Mesenchymal stem cell (in vitro differentiated cells and primary cell): ENCODE measurements at regions not wholly inside any gene's neighbourhood (a gene's known extent, or its start where the extent isn't known, plus 50 kb on each side); places are given as distances from the start of the nearest gene placed in this dataset.

ENCODE experiments used
- DNase-seq: peaks from one replicate; pipeline ENCODE4 v3.0.0-alpha.2; 2013
- H2AFZ ChIP-seq: one replicate; pipeline ENCODE4 v1.6.1; 2013; ENCODE audit warnings: low read depth, mild to moderate bottlenecking, control low read depth, inconsistent platforms, low read length, moderate library complexity
- H2AK5ac ChIP-seq: 2 replicates; pipeline ENCODE4 v1.6.1; 2013; ENCODE audit warnings: low read length, moderate library complexity, mild to moderate bottlenecking, inconsistent platforms; ENCODE audit not compliant: severe bottlenecking
- H2BK120ac ChIP-seq: one replicate; pipeline ENCODE4 v1.6.1; 2013; ENCODE audit warnings: low read depth, mild to moderate bottlenecking, inconsistent platforms, low read length, moderate library complexity
- H2BK12ac ChIP-seq, 2 experiments: one replicate each; pipeline ENCODE4 v1.6.1; 2013; ENCODE audit warnings: inconsistent platforms in 2 of 2, low read length in 2 of 2, mild to moderate bottlenecking in 2 of 2, moderate library complexity in 2 of 2, control low read depth in 1 of 2
- H2BK15ac ChIP-seq: one replicate; pipeline ENCODE4 v1.6.1; 2013; ENCODE audit warnings: mild to moderate bottlenecking, low read depth, inconsistent platforms; ENCODE audit not compliant: poor library complexity, severe bottlenecking
- H2BK5ac ChIP-seq: 2 replicates; pipeline ENCODE4 v1.6.1; 2013; ENCODE audit warnings: low read depth, mild to moderate bottlenecking, low read length, control low read depth, inconsistent platforms; ENCODE audit not compliant: poor library complexity, severe bottlenecking
- H3K14ac ChIP-seq, 2 experiments: one replicate each; pipeline ENCODE4 v1.6.1; 2013; ENCODE audit warnings: inconsistent platforms in 2 of 2, low read length in 2 of 2, control low read depth in 1 of 2, mild to moderate bottlenecking in 1 of 2, moderate library complexity in 1 of 2
- H3K18ac ChIP-seq, 2 experiments: one replicate each; pipeline ENCODE4 v1.6.1; 2013; ENCODE audit warnings: inconsistent platforms in 2 of 2, low read length in 2 of 2, control low read depth in 1 of 2, low read depth in 1 of 2, mild to moderate bottlenecking in 1 of 2
- H3K23ac ChIP-seq, 2 experiments: one replicate each; pipeline ENCODE4 v1.6.1; 2013; ENCODE audit warnings: inconsistent platforms in 2 of 2, low read length in 2 of 2, mild to moderate bottlenecking in 2 of 2, moderate library complexity in 2 of 2, control low read depth in 1 of 2
- H3K27ac ChIP-seq: 2 replicates; pipeline ENCODE4 v1.5.1; 2013; ENCODE audit warnings: mild to moderate bottlenecking, moderate library complexity, low read length, control low read depth, inconsistent platforms; ENCODE audit not compliant: poor library complexity, severe bottlenecking
- H3K27me3 ChIP-seq, 2 experiments: 2 replicates each; pipeline versions ENCODE4 v1.6.1 to v1.7.0; 2013; ENCODE audit warnings: low read length in 2 of 2, mild to moderate bottlenecking in 2 of 2, moderate library complexity in 2 of 2, control low read depth in 1 of 2, inconsistent platforms in 1 of 2; ENCODE audit not compliant: control insufficient read depth in 1 of 2, insufficient read depth in 1 of 2
- H3K36me3 ChIP-seq, 2 experiments: 2 replicates each; pipeline versions ENCODE4 v1.6.1 to v1.7.0; 2013; ENCODE audit warnings: low read length in 2 of 2, control low read depth in 1 of 2, inconsistent platforms in 1 of 2, low read depth in 1 of 2, mild to moderate bottlenecking in 1 of 2; ENCODE audit not compliant: insufficient read depth in 2 of 2, control insufficient read depth in 1 of 2
- H3K4ac ChIP-seq, 2 experiments: one replicate each; pipeline ENCODE4 v1.6.1; 2013; ENCODE audit warnings: inconsistent platforms in 2 of 2, low read length in 2 of 2, mild to moderate bottlenecking in 2 of 2, moderate library complexity in 2 of 2, control low read depth in 1 of 2, low read depth in 1 of 2
- H3K4me1 ChIP-seq: 2 replicates; pipeline ENCODE4 v1.6.1; 2013; ENCODE audit warnings: low read depth, low read length, control low read depth; ENCODE audit not compliant: control insufficient read depth, insufficient read depth
- H3K4me2 ChIP-seq: 2 replicates; pipeline ENCODE4 v1.6.1; 2013; ENCODE audit warnings: low read length, mild to moderate bottlenecking, inconsistent platforms; ENCODE audit not compliant: poor library complexity, severe bottlenecking
- H3K4me3 ChIP-seq, 2 experiments: 2 replicates each; pipeline versions ENCODE4 v1.5.1 to v1.7.0; 2013; ENCODE audit warnings: low read length in 2 of 2, mild to moderate bottlenecking in 2 of 2, control low read depth in 1 of 2, low read depth in 1 of 2; ENCODE audit not compliant: insufficient read depth in 1 of 2
- H3K79me1 ChIP-seq: replicated peaks from 2 replicates; pipeline ENCODE4 v1.6.1; 2013; ENCODE audit warnings: mild to moderate bottlenecking, control low read depth, low read length, inconsistent platforms; ENCODE audit not compliant: poor library complexity, severe bottlenecking
- H3K9ac ChIP-seq: 2 replicates; pipeline ENCODE4 v1.7.0; 2013; ENCODE audit warnings: mild to moderate bottlenecking, low read length, moderate library complexity
- H3K9me3 ChIP-seq: 2 replicates; pipeline ENCODE4 v1.7.0; 2013; ENCODE audit warnings: mild to moderate bottlenecking, low read length; ENCODE audit not compliant: control insufficient read depth
- H4K8ac ChIP-seq: one replicate; pipeline ENCODE4 v1.6.1; 2013; ENCODE audit warnings: inconsistent platforms, mild to moderate bottlenecking, low read length, moderate library complexity
- H4K91ac ChIP-seq: one replicate; pipeline ENCODE4 v1.6.1; 2013; ENCODE audit warnings: mild to moderate bottlenecking, low read length, inconsistent platforms
- WGBS: methylation state at CpG from one replicate; pipeline ENCODE4 v1.1.7; 2013; ENCODE audit warnings: mixed read lengths; 5-methylcytosine and 5-hydroxymethylcytosine counted together

DNA sequence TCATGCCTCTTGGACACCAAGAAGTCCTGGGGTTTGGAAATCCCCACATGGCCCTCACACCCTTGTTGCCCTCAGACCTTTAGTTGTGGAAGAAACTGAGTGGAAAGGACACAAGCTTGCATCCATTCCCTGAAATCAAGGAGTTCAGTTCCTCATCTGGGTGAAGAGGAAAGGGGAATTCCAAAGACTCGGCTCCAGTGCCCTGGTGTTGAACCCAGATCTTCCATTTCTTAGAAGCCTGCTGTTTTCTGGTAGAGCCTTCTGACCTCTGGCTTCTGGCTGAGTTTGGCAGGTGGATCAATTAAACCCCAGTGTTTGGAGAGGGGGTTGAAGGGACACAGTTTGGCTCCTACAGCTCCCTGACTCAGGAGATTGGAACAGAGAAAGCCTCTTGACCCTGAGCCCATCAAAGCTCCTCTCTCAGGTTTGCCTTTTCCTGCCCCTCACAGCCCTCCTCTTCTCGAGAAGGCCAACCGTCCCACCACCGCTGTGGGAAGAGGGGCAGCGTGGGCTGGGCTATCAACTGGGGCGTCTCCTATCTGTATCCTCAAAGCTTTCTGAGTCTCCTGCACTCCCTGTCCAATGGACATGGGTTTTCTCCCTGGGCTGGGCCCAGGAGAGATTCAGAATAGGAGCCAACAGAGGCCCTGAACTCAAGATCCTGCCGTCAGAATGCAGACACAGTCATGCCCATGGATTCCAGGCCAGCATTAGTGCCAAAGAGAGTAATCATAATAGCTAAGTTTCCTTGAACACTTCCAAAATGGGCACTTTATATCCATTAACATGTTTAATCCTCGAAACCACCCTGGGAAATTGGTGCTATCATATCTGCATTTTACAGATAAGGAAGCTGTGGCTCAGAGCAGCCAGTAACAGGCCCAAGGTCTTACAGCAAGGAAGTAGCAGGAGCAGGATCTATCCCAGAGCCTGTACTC is 146.2 kb downstream of the VEGFA start:
- Histone ChIP-seq H3K4me1 (peaks cover 42% of the 10 kb centered on the region), H3K9me3 (no peaks in the 10 kb centered on the region), H2BK120ac (no peak overlapping the region), H2BK5ac (no peak overlapping the region), H3K27ac (no peak overlapping the region), H3K9ac (no peak overlapping the region), H3K4ac (no peak overlapping the region), H3K23ac (no peak overlapping the region), H4K8ac (no peak overlapping the region), H4K91ac (peak overlapping the region; percentile 54), H2BK12ac (no peak overlapping the region), H3K27me3 (no peaks in the 10 kb centered on the region), H3K18ac (no peak overlapping the region), H3K14ac (no peak overlapping the region), H3K4me2 (no peak overlapping the region), H2AFZ (no peak overlapping the region), H3K36me3 (no peaks in the 10 kb centered on the region), H3K4me3 (no peak overlapping the region), H2BK15ac (peak overlapping the region; percentile 75), H3K79me1 (no peaks in the 10 kb centered on the region), H2AK5ac (no peak overlapping the region)
- DNase-seq = no peak
- 93% methylated on average over 8 of the region's 8 CpGs for WGBS

DNA sequence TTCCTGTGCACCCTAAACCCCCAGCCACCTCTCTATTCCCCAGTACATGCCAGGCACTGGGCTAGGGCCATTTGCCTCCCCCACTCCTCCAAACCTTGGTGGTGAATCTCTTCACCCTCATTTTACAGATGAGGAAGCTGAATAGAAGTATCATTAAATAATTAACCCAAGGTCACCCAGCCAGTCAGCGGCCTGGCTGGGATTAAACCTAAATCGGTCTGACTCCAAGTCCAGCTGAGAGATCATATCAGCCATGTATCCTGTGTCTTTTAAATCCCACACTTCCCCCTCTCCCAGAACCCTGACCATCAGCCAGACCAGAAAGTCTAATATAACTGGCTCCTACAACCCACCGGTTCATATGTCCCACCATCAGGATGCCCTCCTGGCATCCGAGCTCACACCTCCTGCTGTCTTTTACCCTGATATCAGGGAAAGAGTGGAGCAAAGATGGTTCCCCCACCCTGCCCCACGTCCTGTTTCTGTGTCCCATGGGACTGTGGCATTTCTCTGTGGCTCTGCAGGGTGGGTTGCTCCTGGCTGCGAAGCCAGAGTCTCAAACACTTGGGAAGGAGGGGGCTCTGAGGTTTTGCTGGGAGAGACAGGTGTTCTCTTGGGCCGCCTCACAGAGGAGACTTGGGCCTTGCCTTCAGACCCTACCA is 145.3 kb downstream of the VEGFA start:
- H3K27me3 ChIP-seq = no peaks in the 10 kb centered on the region
- no peak overlapping the region for H4K8ac ChIP-seq
- H3K14ac ChIP-seq = no peak overlapping the region
- no peaks in the 10 kb centered on the region for H3K79me1 ChIP-seq
- H3K23ac ChIP-seq = no peak overlapping the region
- no peak overlapping the region for H2AFZ ChIP-seq
- peak overlapping the region in 1 of 2 experiments; percentile 9 for H3K18ac ChIP-seq
- H3K4ac ChIP-seq = no peak overlapping the region
- H3K4me1 ChIP-seq = peaks cover 44% of the 10 kb centered on the region
- WGBS = 94% methylated on average over 6 of the region's 7 CpGs
- H2AK5ac ChIP-seq = peak overlapping the region; percentile 63
- no peak overlapping the region for H2BK5ac ChIP-seq
- no peak for DNase-seq
- H2BK15ac ChIP-seq = peak overlapping the region; percentile 15
- H3K27ac ChIP-seq = no peak overlapping the region
- H3K4me2 ChIP-seq = peak overlapping the region; percentile 5
- H2BK12ac ChIP-seq = no peak overlapping the region
- H3K9ac ChIP-seq = no peak overlapping the region
- H3K36me3 ChIP-seq = no peaks in the 10 kb centered on the region
- H3K4me3 ChIP-seq = no peak overlapping the region
- H3K9me3 ChIP-seq = no peaks in the 10 kb centered on the region
- H4K91ac ChIP-seq = peak overlapping the region; percentile 18
- no peak overlapping the region for H2BK120ac ChIP-seq

GRCh38 chr6:43914272-43915147 is 144.5 kb downstream of the VEGFA start:
- Histone ChIP-seq H2AFZ (no peak overlapping the region), H2BK12ac (peak overlapping the region; percentile 55 to 69), H4K91ac (peak overlapping the region; percentile 44), H3K4me2 (peak overlapping the region; percentile 5), H3K23ac (no peak overlapping the region), H3K18ac (peak overlapping the region; percentile 9 to 72), H3K4ac (peak overlapping the region in 1 of 2 experiments; percentile 20), H3K27me3 (no peaks in the 10 kb centered on the region), H2BK5ac (no peak overlapping the region), H4K8ac (peak overlapping the region; percentile 53), H3K4me3 (no peak overlapping the region), H3K9ac (no peak overlapping the region), H3K27ac (no peak overlapping the region), H3K79me1 (no peaks in the 10 kb centered on the region), H2BK120ac (no peak overlapping the region), H3K4me1 (peaks cover 46% of the 10 kb centered on the region), H3K9me3 (no peaks in the 10 kb centered on the region), H2AK5ac (peak overlapping the region; percentile 63), H2BK15ac (peak overlapping the region; percentile 53), H3K14ac (no peak overlapping the region), H3K36me3 (no peaks in the 10 kb centered on the region)
- DNase-seq = no peak
- 90% methylated on average over 11 of the region's 11 CpGs for WGBS
